ENCODE measurements at regions not wholly inside any gene's neighbourhood (a gene's known extent, or its start where the extent isn't known, plus 50 kb on each side); places are given as distances from the start of the nearest gene placed in this dataset.

DNA sequence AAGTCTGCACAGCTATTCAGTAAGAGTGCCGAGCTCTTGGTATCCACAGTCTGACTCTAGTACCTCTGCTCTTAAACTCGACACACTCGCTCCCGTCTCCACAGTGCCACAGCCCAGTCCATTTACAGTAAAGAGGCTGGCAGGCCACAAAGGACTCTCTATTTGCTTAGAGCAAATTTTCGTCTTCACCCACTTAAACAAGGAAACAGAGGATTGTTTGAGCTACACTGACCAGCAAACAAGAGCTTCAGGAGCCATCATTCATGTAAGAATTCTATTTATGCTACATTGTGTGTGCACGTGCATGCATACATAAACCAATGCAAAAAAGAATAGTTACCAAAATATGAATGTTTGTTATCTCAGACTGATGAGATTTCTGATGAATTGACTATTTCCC lies 290.2 kb downstream of the USP46 start:
- H2BK20ac ChIP-seq (ENCODE audit: low read depth, low read length), result no peak overlapping the region
- ChIA-PET POLR2A (ENCODE audit: unreplicated experiment) (no interaction called here), CTCF (no interaction called here)
- H2AK5ac ChIP-seq (ENCODE audit: low read depth, low read length), result no peak overlapping the region
- H3K18ac ChIP-seq (ENCODE audit: low read depth, low read length), result no peak overlapping the region
- no peak overlapping the region for H3K4me3 ChIP-seq (ENCODE audit: insufficient read depth, low read depth, low read length)
- no peak overlapping the region for H2AFZ ChIP-seq (replicated peaks; ENCODE audit: low read length, poor library complexity)
- no TSS peak for BruUV-seq (replicated peaks)
- no peaks in the 10 kb centered on the region for H3K9me3 ChIP-seq (ENCODE audit: control insufficient read depth, insufficient read depth, low read length)
- no peak overlapping the region for H2AK9ac ChIP-seq (replicated peaks; ENCODE audit: low read depth, low read length, poor library complexity)
- H2BK15ac ChIP-seq (ENCODE audit: low read depth, low read length), result no peak overlapping the region
- WGBS, 2 experiments (ENCODE audit: extremely low coverage in 2 of 2, insufficient read length in 1 of 2), result 34% methylated on average over 4 of the region's 6 CpGs; no CpG with 5 or more reads in 1 of the 2 experiments
- no peak overlapping the region for H3K4me2 ChIP-seq (ENCODE audit: low read depth, low read length)
- H4K20me1 ChIP-seq (ENCODE audit: insufficient read depth, low read length), result no peaks in the 10 kb centered on the region
- H3K9me1 ChIP-seq (ENCODE audit: insufficient read depth, low read length), result no peaks in the 10 kb centered on the region
- H3K14ac ChIP-seq (replicated peaks; ENCODE audit: low read depth, low read length), result no peak overlapping the region
- intact Hi-C loops (cut with micrococcal nuclease) (no loop called here), in situ Hi-C loops (cut with MboI; ENCODE audit: low sequenced_read_pairs) (no loop called here), dilution Hi-C loops (cut with HindIII; ENCODE audit: low sequenced_read_pairs, unreplicated experiment) (no loop called here)
- no peaks in the 10 kb centered on the region for H3K79me1 ChIP-seq (ENCODE audit: low read depth in 1 of 2, low read length in 2 of 2)
- H4K8ac ChIP-seq (ENCODE audit: low read depth in 2 of 2, low read length in 2 of 2), result no peak overlapping the region
- H4K91ac ChIP-seq (ENCODE audit: insufficient read depth, low read depth, low read length), result no peak overlapping the region
- no peak overlapping the region for H3K56ac ChIP-seq (ENCODE audit: extremely low read depth, insufficient read depth, low read length)
- no peak for TF ChIP-seq CTCF (conservative IDR thresholded peaks at IDR 0.05; ENCODE audit: low read depth, low read length)
- TF ChIP-seq MAFK (IDR thresholded peaks at IDR 0.05; ENCODE audit: low read depth, low read length), result no peak
- H2BK120ac ChIP-seq (ENCODE audit: low read depth, low read length), result no peak overlapping the region
- H3K9ac ChIP-seq (ENCODE audit: low read depth, low read length), result no peak overlapping the region
- no peak overlapping the region for H3K4ac ChIP-seq (ENCODE audit: low read depth, low read length)
- ATAC-seq (ENCODE audit: low read depth) (no peak), DNase-seq (no peak)
- H3K27me3 ChIP-seq (ENCODE audit: control insufficient read depth, insufficient read depth, low read length), result peaks cover 8% of the 10 kb centered on the region
- H3K27ac ChIP-seq (ENCODE audit: insufficient read depth, low read length), result no peak overlapping the region
- H2BK5ac ChIP-seq (ENCODE audit: low read depth, low read length, poor library complexity, severe bottlenecking), result no peak overlapping the region
- H3K4me1 ChIP-seq (ENCODE audit: control insufficient read depth, insufficient read depth, low read length), result no peaks in the 10 kb centered on the region
- H4K5ac ChIP-seq (ENCODE audit: low read depth, low read length), result no peak overlapping the region
- H3K36me3 ChIP-seq (ENCODE audit: control insufficient read depth, insufficient read depth, low read length), result no peaks in the 10 kb centered on the region
- H3K23ac ChIP-seq (ENCODE audit: low read depth, low read length), result no peak overlapping the region
